ENCODE measurements at regions not wholly inside any gene's neighbourhood (a gene's known extent, or its start where the extent isn't known, plus 50 kb on each side); places are given as distances from the start of the nearest gene placed in this dataset.

GRCh38 chr4:156101571-156101970 is 147.9 kb upstream of the CTSO start:
- TF ChIP-seq, protein P1, sequence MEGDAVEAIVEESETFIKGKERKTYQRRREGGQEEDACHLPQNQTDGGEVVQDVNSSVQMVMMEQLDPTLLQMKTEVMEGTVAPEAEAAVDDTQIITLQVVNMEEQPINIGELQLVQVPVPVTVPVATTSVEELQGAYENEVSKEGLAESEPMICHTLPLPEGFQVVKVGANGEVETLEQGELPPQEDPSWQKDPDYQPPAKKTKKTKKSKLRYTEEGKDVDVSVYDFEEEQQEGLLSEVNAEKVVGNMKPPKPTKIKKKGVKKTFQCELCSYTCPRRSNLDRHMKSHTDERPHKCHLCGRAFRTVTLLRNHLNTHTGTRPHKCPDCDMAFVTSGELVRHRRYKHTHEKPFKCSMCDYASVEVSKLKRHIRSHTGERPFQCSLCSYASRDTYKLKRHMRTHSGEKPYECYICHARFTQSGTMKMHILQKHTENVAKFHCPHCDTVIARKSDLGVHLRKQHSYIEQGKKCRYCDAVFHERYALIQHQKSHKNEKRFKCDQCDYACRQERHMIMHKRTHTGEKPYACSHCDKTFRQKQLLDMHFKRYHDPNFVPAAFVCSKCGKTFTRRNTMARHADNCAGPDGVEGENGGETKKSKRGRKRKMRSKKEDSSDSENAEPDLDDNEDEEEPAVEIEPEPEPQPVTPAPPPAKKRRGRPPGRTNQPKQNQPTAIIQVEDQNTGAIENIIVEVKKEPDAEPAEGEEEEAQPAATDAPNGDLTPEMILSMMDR (IDR thresholded peaks at IDR 0.05) = no peak
- H3K27ac ChIP-seq = no peak overlapping the region
- no peaks in the 10 kb centered on the region for H3K4me1 ChIP-seq
- no peaks in the 10 kb centered on the region for H3K27me3 ChIP-seq (ENCODE audit: low read depth)
- ATAC-seq = no peak
- H3K4me3 ChIP-seq = no peak overlapping the region
- intact Hi-C loops (cut with DNase I) = no loop called here
- no peak for DNase-seq
- no peaks in the 10 kb centered on the region for H3K9me3 ChIP-seq
- no peaks in the 10 kb centered on the region for H3K36me3 ChIP-seq

DNA sequence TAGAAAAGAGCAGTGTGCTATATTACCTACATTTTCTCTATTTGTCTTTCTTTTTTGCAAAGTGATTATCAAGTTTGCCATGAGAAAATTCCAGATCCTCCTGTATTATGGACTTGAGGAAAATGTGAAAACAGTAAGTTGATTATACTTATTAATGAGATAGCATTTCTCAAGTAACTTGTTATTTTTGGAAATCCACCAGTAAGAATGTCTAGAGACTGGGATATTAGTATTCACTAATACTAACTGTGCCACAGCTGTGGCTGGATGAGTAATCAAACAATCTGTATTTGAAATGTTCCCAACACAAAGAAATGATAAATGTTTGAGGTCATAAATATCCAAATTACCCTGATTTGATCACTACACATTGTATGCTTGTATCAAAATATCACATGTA is 147.0 kb upstream of the CTSO start:
- TF ChIP-seq, protein P1 (IDR thresholded peaks at IDR 0.05) = no peak

GRCh38 chr4:156098805-156099204 is 145.1 kb upstream of the CTSO start:
- Histone ChIP-seq H3K4me3 (no peak overlapping the region), H3K9me3 (no peaks in the 10 kb centered on the region), H3K36me3 (no peaks in the 10 kb centered on the region), H3K4me1 (no peaks in the 10 kb centered on the region), H3K27ac (no peak overlapping the region), H3K27me3 (ENCODE audit: low read depth) (no peaks in the 10 kb centered on the region)
- no peak for DNase-seq
- intact Hi-C loops (cut with DNase I) = no loop called here
- TF ChIP-seq, protein P1 (IDR thresholded peaks at IDR 0.05) = no peak
- ATAC-seq = no peak

More for the DNA sequence above, 147.0 kb upstream of the CTSO start:
- intact Hi-C loops (cut with DNase I) = no loop called here
- ATAC-seq (no peak), DNase-seq (no peak)
- no peaks in the 10 kb centered on the region for H3K9me3 ChIP-seq
- no peaks in the 10 kb centered on the region for H3K4me1 ChIP-seq
- no peak overlapping the region for H3K4me3 ChIP-seq
- H3K36me3 ChIP-seq = no peaks in the 10 kb centered on the region
- H3K27me3 ChIP-seq (ENCODE audit: low read depth) = no peaks in the 10 kb centered on the region
- H3K27ac ChIP-seq = no peak overlapping the region

GRCh38 chr4:156085100-156085499 is 131.4 kb upstream of the CTSO start:
- H3K27me3 ChIP-seq (ENCODE audit: low read depth) = no peaks in the 10 kb centered on the region
- DNase-seq (no peak), ATAC-seq (no peak)
- no peaks in the 10 kb centered on the region for H3K4me1 ChIP-seq
- H3K4me3 ChIP-seq = no peak overlapping the region
- no peaks in the 10 kb centered on the region for H3K9me3 ChIP-seq
- no peak overlapping the region for H3K27ac ChIP-seq
- no peaks in the 10 kb centered on the region for H3K36me3 ChIP-seq
- TF ChIP-seq, protein P1 (IDR thresholded peaks at IDR 0.05) = no peak
- intact Hi-C loops (cut with DNase I) = no loop called here

- TF ChIP-seq, protein P1 (IDR thresholded peaks at IDR 0.05) = no peak
- no peak overlapping the region for H3K4me3 ChIP-seq
- no peak for DNase-seq
- ATAC-seq = no peak
- intact Hi-C loops (cut with DNase I) = no loop called here
- H3K4me1 ChIP-seq = no peaks in the 10 kb centered on the region
- H3K9me3 ChIP-seq = no peaks in the 10 kb centered on the region
- H3K36me3 ChIP-seq = no peaks in the 10 kb centered on the region
- H3K27me3 ChIP-seq (ENCODE audit: low read depth) = no peaks in the 10 kb centered on the region
- no peak overlapping the region for H3K27ac ChIP-seq
These were observed 130.7 kb upstream of the CTSO start for GRCh38 chr4:156084373-156084772.

DNA sequence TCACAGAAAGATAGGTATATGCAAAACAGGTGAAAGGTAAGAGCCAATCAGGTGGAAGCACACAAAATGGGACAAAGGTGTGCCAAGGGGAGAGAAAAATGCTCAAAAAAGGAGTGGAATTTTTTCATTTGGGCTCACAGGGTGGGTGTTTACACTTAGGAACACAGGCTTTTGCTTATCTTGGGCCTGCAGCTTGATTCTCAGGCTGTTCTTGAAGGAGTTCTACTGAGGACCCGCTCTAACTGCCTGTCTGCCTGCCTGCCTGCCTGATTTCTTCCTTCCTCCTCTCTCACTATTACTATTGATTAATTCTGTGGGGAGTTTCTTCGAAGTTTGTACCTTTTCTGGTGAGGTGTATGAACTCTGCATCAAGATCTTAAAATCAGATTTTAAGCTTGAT is 120.3 kb upstream of the CTSO start:
- DNase-seq = no peak
- Histone ChIP-seq H3K9me3 (peaks cover 6% of the 10 kb centered on the region), H3K27ac (no peak overlapping the region), H3K36me3 (no peaks in the 10 kb centered on the region), H3K27me3 (ENCODE audit: low read depth) (no peaks in the 10 kb centered on the region), H3K4me1 (no peaks in the 10 kb centered on the region), H3K4me3 (no peak overlapping the region)
- intact Hi-C loops (cut with DNase I) = no loop called here
- TF ChIP-seq, protein P1 (IDR thresholded peaks at IDR 0.05) = no peak
- ATAC-seq = no peak
